ENCODE measurements at regions not wholly inside any gene's neighbourhood (a gene's known extent, or its start where the extent isn't known, plus 50 kb on each side); places are given as distances from the start of the nearest gene placed in this dataset.

GRCh38 chr22:17269607-17270261 is 50.5 kb upstream of the ADA2 start:
- intact Hi-C loops (cut with DNase I) = no loop called here

GRCh38 chr22:17269224-17269606 is 50.0 kb upstream of the ADA2 start:
- DNase-seq = no peak
- intact Hi-C loops (cut with DNase I) = no loop called here
- ATAC-seq = no peak

More at GRCh38 chr22:17269607-17270261, 50.5 kb upstream of the ADA2 start:
- DNase-seq (no peak), ATAC-seq (no peak)
